ENCODE measurements at regions not wholly inside any gene's neighbourhood (a gene's known extent, or its start where the extent isn't known, plus 50 kb on each side); places are given as distances from the start of the nearest gene placed in this dataset.

- DNase-seq (no peak), ATAC-seq (no peak)
- intact Hi-C loops (cut with DNase I), result no loop called here
- no peaks in the 10 kb centered on the region for H3K36me3 ChIP-seq
- no peak for TF ChIP-seq POLR2A (IDR thresholded peaks at IDR 0.05)
- TF ChIP-seq CTCF (IDR thresholded peaks at IDR 0.05), result no peak
- no peak overlapping the region for H3K4me3 ChIP-seq
- no peaks in the 10 kb centered on the region for H3K27me3 ChIP-seq
- H3K9me3 ChIP-seq, result no peaks in the 10 kb centered on the region
- H3K4me1 ChIP-seq, result no peaks in the 10 kb centered on the region
- no peak overlapping the region for H3K27ac ChIP-seq
- WGBS (ENCODE audit: insufficient coverage, low coverage, low lambda C conversion rate, missing lambda C conversion rate), result 34% methylated on average over 3 of the region's 3 CpGs
Observed at GRCh38 chr1:5354681-5355080, 637.5 kb downstream of the NPHP4 start.

GRCh38 chr1:5351366-5351765 is 640.9 kb downstream of the NPHP4 start:
- Histone ChIP-seq H3K4me1 (no peaks in the 10 kb centered on the region), H3K36me3 (no peaks in the 10 kb centered on the region), H3K27me3 (no peaks in the 10 kb centered on the region), H3K4me3 (no peak overlapping the region), H3K9me3 (no peaks in the 10 kb centered on the region), H3K27ac (no peak overlapping the region)
- intact Hi-C loops (cut with DNase I), result no loop called here
- TF ChIP-seq POLR2A (IDR thresholded peaks at IDR 0.05), result no peak
- no peak for TF ChIP-seq CTCF (IDR thresholded peaks at IDR 0.05)
- 68% methylated on average over 4 of the region's 4 CpGs for WGBS (ENCODE audit: insufficient coverage, low coverage, low lambda C conversion rate, missing lambda C conversion rate)
- no peak for DNase-seq
- ATAC-seq, result no peak

GRCh38 chr1:5349526-5349925 is 642.7 kb downstream of the NPHP4 start:
- no peak for ATAC-seq
- H3K36me3 ChIP-seq, result no peaks in the 10 kb centered on the region
- TF ChIP-seq POLR2A (IDR thresholded peaks at IDR 0.05), result no peak
- TF ChIP-seq CTCF (IDR thresholded peaks at IDR 0.05), result no peak
- intact Hi-C loops (cut with DNase I), result no loop called here
- WGBS (ENCODE audit: insufficient coverage, low coverage, low lambda C conversion rate, missing lambda C conversion rate), result 83% methylated on average over 3 of the region's 6 CpGs
- no peaks in the 10 kb centered on the region for H3K4me1 ChIP-seq
- no peak overlapping the region for H3K4me3 ChIP-seq
- no peak overlapping the region for H3K27ac ChIP-seq
- no peaks in the 10 kb centered on the region for H3K27me3 ChIP-seq
- H3K9me3 ChIP-seq, result no peaks in the 10 kb centered on the region
- DNase-seq, result no peak

- 65% methylated on average over 14 of the region's 15 CpGs for WGBS (ENCODE audit: insufficient coverage, low coverage, low lambda C conversion rate, missing lambda C conversion rate)
- Histone ChIP-seq H3K27ac (no peak overlapping the region), H3K36me3 (no peaks in the 10 kb centered on the region), H3K4me1 (no peaks in the 10 kb centered on the region), H3K4me3 (no peak overlapping the region), H3K9me3 (no peaks in the 10 kb centered on the region), H3K27me3 (no peaks in the 10 kb centered on the region)
- no peak for DNase-seq
- intact Hi-C loops (cut with DNase I), result no loop called here
- no peak for TF ChIP-seq CTCF (IDR thresholded peaks at IDR 0.05)
- no peak for TF ChIP-seq POLR2A (IDR thresholded peaks at IDR 0.05)
- ATAC-seq, result no peak
Observed at GRCh38 chr1:5348732-5349465, 643.3 kb downstream of the NPHP4 start.

Data from right lobe of liver (tissue), 6 donors.